NCI-H146 (cell line): ENCODE measurements at regions not wholly inside any gene's neighbourhood (a gene's known extent, or its start where the extent isn't known, plus 50 kb on each side); places are given as distances from the start of the nearest gene placed in this dataset.
"Not testable (repeated sequence)": the region's sequence is repeated elsewhere in the genome, so short reads cannot be mapped to it uniquely, and the experiment has no call there.

ENCODE experiments used
- DNase-seq: peaks from one replicate; lab custom pipeline; 2025; lab: John Stamatoyannopoulos, UW

GRCh38 chr2:4930704-4931103 lies 761.5 kb upstream of the SOX11 start:
- DNase-seq, result peak; percentile 52

GRCh38 chr2:4931721-4932365 lies 760.3 kb upstream of the SOX11 start:
- peak; percentile 8 for DNase-seq

- DNase-seq, result not testable (repeated sequence)
Observed at GRCh38 chr2:4935291-4935690, 756.9 kb upstream of the SOX11 start.

- DNase-seq, result no peak
Observed at GRCh38 chr2:4937550-4937949, 754.6 kb upstream of the SOX11 start.

GRCh38 chr2:4938206-4938605 lies 754.0 kb upstream of the SOX11 start:
- no peak for DNase-seq

- no peak for DNase-seq
Observed at GRCh38 chr2:4942441-4942840, 749.7 kb upstream of the SOX11 start.

GRCh38 chr2:4947911-4948310 lies 744.3 kb upstream of the SOX11 start:
- no peak for DNase-seq

- DNase-seq, result no peak
Observed at GRCh38 chr2:4951368-4951767, 740.8 kb upstream of the SOX11 start.

DNA sequence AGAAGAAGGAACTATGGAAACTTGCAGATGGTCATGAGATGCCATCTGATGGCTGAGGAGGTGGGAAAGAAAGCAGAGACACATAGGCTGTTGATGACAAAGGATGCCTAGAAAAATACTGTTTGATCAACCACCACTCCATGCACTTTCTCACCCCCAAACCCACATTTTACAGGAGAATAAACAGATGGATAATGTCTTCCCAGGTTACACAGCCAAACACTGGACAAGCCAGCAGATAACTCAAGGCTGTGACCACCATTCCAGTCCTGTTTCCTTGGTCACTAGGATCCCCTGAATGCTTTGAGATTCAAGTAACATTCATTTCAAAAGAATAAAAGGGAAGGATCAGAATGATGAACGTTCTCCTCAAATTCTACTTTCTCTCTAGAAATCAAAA lies 733.0 kb upstream of the SOX11 start:
- DNase-seq, result no peak

DNA sequence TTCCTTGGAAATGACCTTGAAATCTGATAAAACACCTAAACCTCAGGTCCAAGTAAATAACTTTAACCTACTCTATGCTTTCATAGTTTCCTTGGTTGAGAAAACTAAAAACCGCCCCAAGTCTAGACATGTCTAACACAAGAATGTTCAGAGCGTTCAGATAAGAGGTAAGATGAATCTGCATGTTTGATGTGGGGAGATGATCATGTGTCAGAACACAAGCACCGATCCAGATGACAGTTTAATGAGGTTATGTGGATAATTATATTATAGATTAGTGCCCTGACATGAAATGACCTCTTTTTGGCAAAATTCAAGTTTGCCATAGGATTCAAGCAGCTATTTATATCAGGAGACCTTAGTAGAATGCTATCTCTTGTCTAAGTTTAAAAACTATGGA lies 729.8 kb upstream of the SOX11 start:
- no peak for DNase-seq

DNA sequence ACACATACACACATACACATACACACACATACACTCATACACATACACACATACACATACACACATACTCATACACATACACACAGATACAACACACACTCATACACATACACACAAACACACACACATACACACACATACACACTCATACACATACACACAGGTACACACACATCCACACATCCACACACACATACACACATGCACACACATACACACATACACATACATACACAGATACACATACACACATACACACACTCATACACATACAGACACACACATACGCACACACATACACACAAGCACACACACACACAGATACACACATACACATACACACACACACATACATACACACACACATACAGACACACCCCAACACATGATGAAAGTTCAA lies 729.1 kb upstream of the SOX11 start:
- DNase-seq, result no peak

DNA sequence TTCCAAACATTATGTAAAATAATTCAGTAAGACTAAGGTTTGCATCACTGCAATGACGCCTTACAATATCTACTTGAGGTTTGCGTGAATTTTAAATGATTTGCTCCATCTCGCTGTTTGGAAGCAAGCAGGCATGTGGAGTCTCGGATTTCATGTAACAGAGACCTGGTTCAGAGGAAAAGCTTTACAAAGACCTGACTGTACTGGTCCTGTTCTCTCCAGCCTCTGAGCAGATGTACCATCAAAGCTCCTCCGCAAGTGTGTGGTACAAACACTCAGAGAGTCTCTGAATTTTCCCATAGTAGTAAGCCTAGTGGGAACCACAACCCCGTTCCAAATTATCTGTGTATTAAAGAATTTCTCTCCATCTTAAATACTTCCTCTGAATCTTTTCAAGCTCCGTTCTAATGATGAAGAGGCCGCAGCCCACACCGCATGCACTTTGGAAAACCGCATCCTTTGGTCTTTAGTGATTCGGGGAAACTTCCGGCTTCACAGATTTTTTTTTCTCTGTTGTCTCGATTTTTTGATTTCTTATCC lies 728.1 kb upstream of the SOX11 start:
- DNase-seq, result peak; percentile 2

GRCh38 chr2:4964579-4964978 lies 727.6 kb upstream of the SOX11 start:
- peak; percentile 73 for DNase-seq

DNA sequence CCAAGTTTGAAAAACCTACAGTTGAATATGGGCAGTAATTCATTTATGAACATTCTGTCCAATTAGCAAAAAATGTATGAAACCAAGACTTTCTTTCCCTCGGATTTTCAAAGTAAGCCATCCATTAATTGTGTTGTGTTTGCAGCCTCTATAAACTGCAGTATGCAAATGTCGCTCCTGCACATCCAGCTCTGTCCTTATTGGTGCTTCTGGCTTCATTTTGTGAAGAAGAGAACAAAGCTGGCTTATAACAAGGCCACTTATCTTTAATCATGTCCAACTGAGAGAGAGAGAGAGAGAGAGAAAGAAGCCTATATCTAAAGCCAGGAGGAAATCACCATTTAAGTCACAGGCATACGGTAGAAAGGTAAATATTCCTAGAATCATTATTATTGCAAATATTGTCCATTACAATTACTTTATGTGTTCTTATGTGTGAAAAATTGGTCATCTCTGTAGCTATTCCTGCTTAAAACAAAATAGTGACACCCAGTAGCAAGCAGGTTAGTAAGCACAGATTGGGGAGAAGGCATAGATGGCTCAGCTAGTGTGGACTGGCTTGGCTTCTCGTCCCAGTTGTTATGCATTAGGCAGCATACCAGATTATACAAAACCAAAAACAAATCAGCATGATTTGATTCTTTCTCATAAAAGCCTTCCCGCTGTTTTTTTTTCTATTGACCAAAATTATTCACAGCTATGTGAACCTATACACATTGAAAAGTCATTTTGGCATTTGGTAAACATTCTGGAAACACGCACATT lies 726.4 kb upstream of the SOX11 start:
- DNase-seq, result peak; percentile 73

DNA sequence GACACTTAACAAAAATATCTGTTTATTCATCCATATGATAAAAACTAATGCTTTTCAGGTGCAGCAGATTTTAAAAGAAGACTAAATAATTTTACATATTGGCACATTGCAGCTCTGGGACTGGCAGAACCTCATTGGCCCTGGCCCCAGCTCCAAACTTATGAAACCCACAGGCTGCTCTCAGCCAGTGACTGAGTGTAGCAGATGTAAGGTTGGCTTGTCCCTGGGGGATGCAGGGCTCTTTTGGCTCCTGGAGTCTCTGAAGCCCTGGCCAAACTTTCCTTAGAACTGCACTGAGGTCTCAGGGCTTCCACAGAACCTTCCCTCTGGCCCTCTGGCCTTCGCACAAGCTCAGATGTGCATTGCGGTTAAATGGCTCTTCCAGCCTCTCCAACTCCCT lies 725.0 kb upstream of the SOX11 start:
- no peak for DNase-seq

GRCh38 chr2:4972472-4972871 lies 719.7 kb upstream of the SOX11 start:
- DNase-seq, result no peak

GRCh38 chr2:4973354-4973753 lies 718.8 kb upstream of the SOX11 start:
- no peak for DNase-seq

DNA sequence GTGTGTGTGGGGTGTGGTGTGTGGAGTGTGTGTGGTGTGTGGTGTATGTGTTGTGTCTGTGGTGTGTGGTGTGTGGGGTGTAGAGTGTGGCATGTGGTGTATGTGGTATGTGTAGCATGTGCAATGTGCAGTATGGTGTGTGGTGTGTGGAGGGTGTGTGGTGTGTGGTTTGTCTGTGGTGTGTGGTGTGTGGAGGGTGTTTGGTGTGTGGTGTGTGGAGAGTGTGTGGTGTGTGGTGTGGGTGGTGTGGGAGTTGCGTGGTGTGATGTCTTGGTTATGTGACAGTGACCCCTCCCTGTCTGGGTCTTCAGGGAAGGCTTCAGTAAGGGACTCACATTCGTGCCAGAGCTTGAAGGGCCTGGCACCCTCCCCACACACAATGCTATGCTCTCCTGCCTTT lies 718.2 kb upstream of the SOX11 start:
- no peak for DNase-seq

GRCh38 chr2:4976407-4976806 lies 715.8 kb upstream of the SOX11 start:
- DNase-seq, result no peak

GRCh38 chr2:4979111-4979510 lies 713.1 kb upstream of the SOX11 start:
- DNase-seq, result no peak

DNA sequence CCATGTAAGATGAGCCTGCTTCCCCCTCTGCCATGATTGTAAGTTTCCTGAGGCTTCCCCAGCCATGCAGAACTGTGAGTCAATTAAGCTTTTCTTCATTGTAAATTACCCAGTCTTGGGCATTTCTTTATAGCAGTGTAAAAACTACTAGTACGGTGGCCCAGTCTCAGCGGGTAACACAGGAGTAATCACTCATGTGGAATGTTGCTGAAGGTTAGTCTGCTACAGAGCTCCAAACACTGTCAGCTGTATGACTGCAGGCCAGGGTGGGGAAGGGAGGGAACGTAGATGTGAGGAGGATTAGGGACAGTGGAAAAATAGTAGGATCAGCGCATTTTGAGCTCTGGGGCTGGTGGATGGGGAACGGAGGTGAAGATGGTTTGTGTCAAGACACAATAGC lies 711.2 kb upstream of the SOX11 start:
- DNase-seq, result no peak

DNA sequence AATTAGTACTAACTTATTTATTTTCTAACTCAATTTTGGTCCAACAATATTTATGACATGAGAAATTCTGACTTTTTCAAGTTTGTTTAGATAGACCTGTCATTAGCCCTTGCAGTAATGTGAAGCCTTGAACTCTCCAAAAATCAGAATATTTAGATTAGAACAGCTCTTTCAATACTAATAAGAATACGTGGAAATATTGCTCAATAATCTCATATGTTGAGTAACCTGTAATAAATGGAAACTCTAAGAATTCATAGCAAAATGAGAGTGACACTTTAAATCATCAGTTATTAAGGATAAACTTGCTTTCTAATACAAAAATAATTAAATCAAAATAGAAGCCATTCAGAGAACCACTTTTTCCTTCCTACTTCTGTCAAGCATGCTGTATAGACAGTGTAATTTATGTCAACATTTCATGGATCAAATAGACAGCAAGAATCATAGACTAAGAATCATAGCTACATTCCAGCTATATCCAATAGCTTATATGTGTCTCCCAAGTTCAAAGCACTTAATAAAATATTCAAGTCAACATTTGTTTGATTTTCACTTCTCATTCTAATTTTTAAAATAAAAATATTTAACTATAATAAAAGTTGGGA lies 710.3 kb upstream of the SOX11 start:
- no peak for DNase-seq

DNA sequence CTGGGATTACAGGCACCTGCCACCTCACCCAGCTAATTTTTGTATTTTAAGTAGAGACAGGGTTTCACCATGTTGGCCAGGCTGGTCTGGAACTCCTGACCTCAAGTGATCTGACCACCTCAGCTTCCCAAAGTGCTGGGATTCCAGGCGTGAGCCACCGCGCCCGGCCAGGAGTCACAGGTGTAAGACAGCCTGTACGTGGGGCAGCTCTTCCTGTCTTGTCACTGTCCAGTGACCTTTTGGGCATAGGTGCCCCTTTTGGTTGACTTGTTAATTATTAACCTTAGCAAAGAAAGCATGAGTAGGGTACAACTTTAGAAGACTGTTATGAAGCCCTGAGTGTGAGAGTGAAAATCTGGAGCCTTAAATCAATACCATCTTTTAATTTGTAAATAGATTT lies 703.7 kb upstream of the SOX11 start:
- not testable (repeated sequence) for DNase-seq
